ENCODE measurements at regions not wholly inside any gene's neighbourhood (a gene's known extent, or its start where the extent isn't known, plus 50 kb on each side); places are given as distances from the start of the nearest gene placed in this dataset.

- TF ChIP-seq CTCF (IDR thresholded peaks at IDR 0.05) (no peak), RXRA (IDR thresholded peaks at IDR 0.05; ENCODE audit: borderline replicate concordance, low read depth) (no peak), PBX3 (IDR thresholded peaks at IDR 0.05) (no peak), TCF12 (IDR thresholded peaks at IDR 0.05) (no peak), EZH2phosphoT487 (IDR thresholded peaks at IDR 0.05; ENCODE audit: borderline replicate concordance, low read depth) (no peak), POLR2AphosphoS5 (IDR thresholded peaks at IDR 0.05; ENCODE audit: low read depth, low read length) (no peak), RAD21 (IDR thresholded peaks at IDR 0.05; ENCODE audit: low read length) (no peak)
These were observed 178.5 kb upstream of the TMEFF2 start for GRCh38 chr2:192373221-192373620.
